ENCODE measurements at regions not wholly inside any gene's neighbourhood (a gene's known extent, or its start where the extent isn't known, plus 50 kb on each side); places are given as distances from the start of the nearest gene placed in this dataset.

GRCh38 chr4:72817012-72817411, 248.0 kb upstream of the ADAMTS3 start:
- no peak overlapping the region for H3K27ac ChIP-seq
- H3K9ac ChIP-seq: no peak overlapping the region
- no peak overlapping the region for H3K4me3 ChIP-seq
- H3K4me2 ChIP-seq: no peak overlapping the region
- no peaks in the 10 kb centered on the region for H3K4me1 Mint-ChIP-seq
- no peak overlapping the region for H3K27ac Mint-ChIP-seq
- H3K4me3 Mint-ChIP-seq: no peak overlapping the region
- H3K27me3 Mint-ChIP-seq (ENCODE audit: insufficient read depth, low read depth): no peaks in the 10 kb centered on the region
- H3K79me2 ChIP-seq (ENCODE audit: low read depth): no peaks in the 10 kb centered on the region
- H3K36me3 ChIP-seq: no peaks in the 10 kb centered on the region
- no peaks in the 10 kb centered on the region for H3F3A ChIP-seq (ENCODE audit: low read depth)
- no peaks in the 10 kb centered on the region for H3K4me1 ChIP-seq
- H3K27me3 ChIP-seq: no peaks in the 10 kb centered on the region
- H3K9me3 ChIP-seq (ENCODE audit: low read depth): no peaks in the 10 kb centered on the region
- no peak for DNase-seq (ENCODE audit: low spot score)
- TF ChIP-seq EZH2phosphoT487 (IDR thresholded peaks at IDR 0.05) (no peak), CTCF (IDR thresholded peaks at IDR 0.05) (no peak), EZH2 (IDR thresholded peaks at IDR 0.05) (no peak)
- no peaks in the 10 kb centered on the region for H4K20me1 ChIP-seq (ENCODE audit: low read depth)
- no peaks in the 10 kb centered on the region for H3K36me3 Mint-ChIP-seq
- H3K9me3 Mint-ChIP-seq: peaks cover under 1% of the 10 kb centered on the region
- H2AFZ ChIP-seq (replicated peaks): no peak overlapping the region

GRCh38 chr4:72814241-72814640, 245.2 kb upstream of the ADAMTS3 start:
- H4K20me1 ChIP-seq (ENCODE audit: low read depth): no peaks in the 10 kb centered on the region
- H3K79me2 ChIP-seq (ENCODE audit: low read depth): no peaks in the 10 kb centered on the region
- no peak overlapping the region for H3K9ac ChIP-seq
- H3K27me3 ChIP-seq: no peaks in the 10 kb centered on the region
- H3F3A ChIP-seq (ENCODE audit: low read depth): no peaks in the 10 kb centered on the region
- no peaks in the 10 kb centered on the region for H3K4me1 ChIP-seq
- no peak overlapping the region for H3K27ac Mint-ChIP-seq
- H2AFZ ChIP-seq (replicated peaks): no peak overlapping the region
- H3K36me3 Mint-ChIP-seq: no peaks in the 10 kb centered on the region
- H3K9me3 ChIP-seq (ENCODE audit: low read depth): no peaks in the 10 kb centered on the region
- H3K27me3 Mint-ChIP-seq (ENCODE audit: insufficient read depth, low read depth): no peaks in the 10 kb centered on the region
- DNase-seq (ENCODE audit: low spot score): no peak
- no peak overlapping the region for H3K4me3 ChIP-seq
- no peaks in the 10 kb centered on the region for H3K4me1 Mint-ChIP-seq
- TF ChIP-seq EZH2phosphoT487 (IDR thresholded peaks at IDR 0.05): no peak
- no peak for TF ChIP-seq EZH2 (IDR thresholded peaks at IDR 0.05)
- TF ChIP-seq CTCF (IDR thresholded peaks at IDR 0.05): no peak
- H3K4me2 ChIP-seq: no peak overlapping the region
- no peaks in the 10 kb centered on the region for H3K36me3 ChIP-seq
- H3K9me3 Mint-ChIP-seq: peaks cover 5% of the 10 kb centered on the region
- H3K4me3 Mint-ChIP-seq: no peak overlapping the region
- H3K27ac ChIP-seq: no peak overlapping the region

- H3K27ac Mint-ChIP-seq: no peak overlapping the region
- H3K27me3 Mint-ChIP-seq (ENCODE audit: insufficient read depth, low read depth): no peaks in the 10 kb centered on the region
- Histone ChIP-seq H3K4me2 (no peak overlapping the region), H3K4me3 (no peak overlapping the region), H3K9me3 (ENCODE audit: low read depth) (no peaks in the 10 kb centered on the region), H3K27me3 (no peaks in the 10 kb centered on the region), H3K4me1 (no peaks in the 10 kb centered on the region), H3K79me2 (ENCODE audit: low read depth) (no peaks in the 10 kb centered on the region), H3K36me3 (no peaks in the 10 kb centered on the region), H3K9ac (no peak overlapping the region), H2AFZ (replicated peaks) (no peak overlapping the region), H3K27ac (no peak overlapping the region), H4K20me1 (ENCODE audit: low read depth) (no peaks in the 10 kb centered on the region), H3F3A (ENCODE audit: low read depth) (no peaks in the 10 kb centered on the region)
- H3K4me3 Mint-ChIP-seq: no peak overlapping the region
- no peaks in the 10 kb centered on the region for H3K4me1 Mint-ChIP-seq
- TF ChIP-seq CTCF (IDR thresholded peaks at IDR 0.05) (no peak), EZH2 (IDR thresholded peaks at IDR 0.05) (no peak), EZH2phosphoT487 (IDR thresholded peaks at IDR 0.05) (no peak)
- no peak for DNase-seq (ENCODE audit: low spot score)
- peaks cover 5% of the 10 kb centered on the region for H3K9me3 Mint-ChIP-seq
- no peaks in the 10 kb centered on the region for H3K36me3 Mint-ChIP-seq
Observed at GRCh38 chr4:72809208-72809607, 240.2 kb upstream of the ADAMTS3 start.

- H2AFZ ChIP-seq (replicated peaks): no peak overlapping the region
- Mint-ChIP-seq H3K27me3 (ENCODE audit: insufficient read depth, low read depth) (peaks cover 2% of the 10 kb centered on the region), H3K36me3 (no peaks in the 10 kb centered on the region), H3K4me3 (no peak overlapping the region), H3K9me3 (no peaks in the 10 kb centered on the region), H3K4me1 (no peaks in the 10 kb centered on the region), H3K27ac (no peak overlapping the region)
- TF ChIP-seq EZH2phosphoT487 (IDR thresholded peaks at IDR 0.05) (no peak), EZH2 (IDR thresholded peaks at IDR 0.05) (no peak), CTCF (IDR thresholded peaks at IDR 0.05) (no peak)
- H3K27ac ChIP-seq: no peak overlapping the region
- no peaks in the 10 kb centered on the region for H3K9me3 ChIP-seq (ENCODE audit: low read depth)
- H4K20me1 ChIP-seq (ENCODE audit: low read depth): no peaks in the 10 kb centered on the region
- no peaks in the 10 kb centered on the region for H3K4me1 ChIP-seq
- H3F3A ChIP-seq (ENCODE audit: low read depth): no peaks in the 10 kb centered on the region
- H3K4me2 ChIP-seq: no peak overlapping the region
- no peaks in the 10 kb centered on the region for H3K36me3 ChIP-seq
- no peak for DNase-seq (ENCODE audit: low spot score)
- H3K4me3 ChIP-seq: no peak overlapping the region
- H3K9ac ChIP-seq: no peak overlapping the region
- H3K79me2 ChIP-seq (ENCODE audit: low read depth): no peaks in the 10 kb centered on the region
- no peaks in the 10 kb centered on the region for H3K27me3 ChIP-seq
Observed at GRCh38 chr4:72805284-72805683, 236.3 kb upstream of the ADAMTS3 start.
